Frontal cortex (tissue), 3 donors: ENCODE measurements at regions not wholly inside any gene's neighbourhood (a gene's known extent, or its start where the extent isn't known, plus 50 kb on each side); places are given as distances from the start of the nearest gene placed in this dataset.
"Not testable (repeated sequence)": the region's sequence is repeated elsewhere in the genome, so short reads cannot be mapped to it uniquely, and the experiment has no call there.

Source experiments
- DNase-seq, 2 donors: peaks; one replicate each; pipeline ENCODE4 v3.0.0; 2012; ENCODE audit warnings: low spot score in 2 of 2
- FAIRE-seq: peaks from 2 replicates; lab custom pipeline; 2012; peaks lifted over from hg19 to GRCh38; lab: Jason Lieb, UNC
- donor health status: control.
- donor health status: control.
- donor health status: control.

DNA sequence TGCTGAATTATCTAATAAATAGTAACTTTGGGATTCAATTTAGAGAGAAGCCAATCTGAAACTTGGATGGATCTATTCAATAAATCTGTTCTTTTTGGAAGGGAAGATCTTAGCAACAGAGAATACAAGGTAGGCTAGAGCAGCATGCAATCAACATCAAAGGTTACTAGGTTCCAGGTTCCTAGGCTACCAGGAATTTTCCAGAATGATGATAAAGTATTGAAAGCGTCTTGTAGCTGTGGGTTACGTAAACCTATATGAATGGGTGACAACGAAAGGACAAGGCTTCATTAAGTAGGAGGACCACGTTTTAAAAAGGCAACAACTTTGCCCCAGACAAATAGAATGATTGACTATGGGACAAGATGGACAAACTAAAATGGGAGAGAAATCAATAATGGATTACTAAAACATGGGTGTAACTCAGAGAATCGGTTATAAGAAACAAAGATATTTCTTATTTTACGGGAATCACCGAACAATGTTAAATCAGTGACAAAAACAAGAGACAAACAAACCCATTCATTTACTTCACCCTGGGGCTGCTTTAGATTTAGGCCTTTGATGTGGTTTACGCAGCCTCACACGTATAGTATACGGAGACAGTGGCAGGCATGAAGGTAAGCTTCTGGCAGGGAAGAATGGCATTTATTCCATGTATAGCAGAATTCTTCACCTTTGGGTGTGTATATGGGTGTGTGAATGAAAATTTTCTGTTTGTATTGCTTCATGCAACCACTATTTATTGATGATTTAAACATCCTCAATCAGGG lies 732.6 kb upstream of the PABPC4L start:
- no peak for FAIRE-seq
- DNase-seq = no peak

DNA sequence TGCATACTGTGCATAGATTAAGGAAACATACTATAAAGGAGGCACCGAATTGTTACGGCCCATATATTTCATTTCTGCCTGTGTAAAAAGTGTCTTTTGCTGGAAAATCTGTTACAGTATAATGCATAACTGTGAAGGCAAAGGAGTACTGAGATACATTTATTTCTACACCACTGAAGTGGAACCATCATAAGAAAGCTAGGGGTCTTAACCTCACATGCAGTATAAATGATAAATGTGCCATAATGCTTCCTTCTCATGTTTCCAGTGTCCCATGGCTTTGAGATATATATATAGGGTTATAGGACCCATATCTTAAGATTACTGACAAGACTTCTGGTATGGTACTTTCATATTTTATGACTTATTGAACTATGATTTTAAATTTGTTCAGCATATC lies 713.8 kb upstream of the PABPC4L start:
- no peak for DNase-seq
- FAIRE-seq = no peak

DNA sequence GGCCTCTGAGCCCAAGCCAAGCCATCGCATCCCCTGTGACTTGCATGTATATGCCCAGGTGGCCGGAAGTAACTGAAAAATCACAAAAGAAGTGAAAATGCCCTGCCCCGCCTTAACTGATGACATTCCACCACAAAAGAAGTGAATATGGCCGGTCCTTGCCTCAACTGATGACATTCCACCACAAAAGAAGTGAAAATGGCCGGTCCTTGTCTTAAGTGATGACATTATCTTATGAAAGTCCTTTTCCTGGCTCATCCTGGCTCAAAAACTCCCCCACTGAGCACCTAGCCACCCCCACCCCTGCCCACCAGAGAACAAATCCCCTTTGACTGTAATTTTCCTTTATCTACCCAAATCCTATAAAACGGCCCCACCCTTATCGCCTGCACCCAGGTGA lies 712.7 kb upstream of the PABPC4L start:
- FAIRE-seq, DNase-seq: not testable (repeated sequence)

DNA sequence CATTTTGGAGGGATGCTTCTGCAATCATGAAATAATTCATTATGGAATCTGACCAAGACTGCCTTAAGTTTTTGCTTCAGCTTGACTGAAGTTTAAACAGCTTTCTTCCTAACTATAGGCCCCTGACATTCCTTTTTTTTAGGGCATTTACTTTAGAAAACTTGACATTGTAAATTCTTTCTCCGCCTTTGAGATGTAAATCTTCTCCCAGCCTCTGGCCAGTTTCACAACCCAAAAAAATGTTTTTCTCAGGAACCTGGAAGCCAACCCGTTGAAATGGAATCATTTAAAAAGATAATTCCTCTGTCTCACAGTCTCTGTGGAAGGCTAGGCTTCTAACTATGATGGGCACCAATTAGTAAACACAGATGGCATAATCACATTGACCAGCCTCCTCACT lies 710.4 kb upstream of the PABPC4L start:
- no peak for FAIRE-seq
- DNase-seq = no peak

- no peak for FAIRE-seq
- DNase-seq = peak in 1 of 2 donors; percentile 2
Measured at GRCh38 chr4:134906404-134907023, 704.9 kb upstream of the PABPC4L start.

DNA sequence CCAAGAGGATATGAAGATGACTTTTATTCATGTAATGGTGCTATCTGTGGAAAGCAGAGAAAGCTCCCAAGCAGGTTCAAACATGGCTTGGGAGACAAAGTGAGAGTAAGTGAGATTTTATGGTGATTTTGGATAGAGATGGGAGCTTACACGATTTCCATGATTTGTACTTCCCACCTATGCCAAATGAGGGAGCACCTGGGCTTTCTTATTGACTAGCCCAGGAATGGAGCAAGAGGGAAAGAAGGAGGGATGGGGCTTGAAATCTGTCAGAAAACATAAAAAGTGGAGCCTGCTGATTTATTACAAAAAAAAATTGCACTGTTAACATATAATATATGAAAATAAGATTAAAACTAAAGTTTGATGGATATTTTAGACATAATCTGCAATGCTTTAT lies 703.5 kb upstream of the PABPC4L start:
- DNase-seq = no peak
- no peak for FAIRE-seq

DNA sequence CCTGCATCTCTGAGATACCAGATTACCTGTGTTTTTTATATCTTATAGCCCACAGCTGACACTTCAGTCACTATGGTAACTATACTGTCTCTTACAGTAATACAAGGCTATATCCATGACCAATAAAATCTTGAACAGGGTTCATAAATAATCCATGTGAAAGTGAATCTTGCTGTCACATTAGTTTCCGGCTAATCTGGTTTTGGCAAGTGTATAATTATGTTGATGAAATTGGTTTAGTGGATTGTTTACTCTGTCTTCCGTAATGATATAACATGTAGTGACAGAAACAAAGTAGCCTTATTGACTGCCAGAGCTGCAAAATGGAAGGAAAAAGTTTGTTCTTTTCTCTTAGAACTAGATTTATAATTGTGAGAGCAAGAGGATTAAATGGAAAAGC lies 686.6 kb upstream of the PABPC4L start:
- DNase-seq (no peak), FAIRE-seq (no peak)

DNA sequence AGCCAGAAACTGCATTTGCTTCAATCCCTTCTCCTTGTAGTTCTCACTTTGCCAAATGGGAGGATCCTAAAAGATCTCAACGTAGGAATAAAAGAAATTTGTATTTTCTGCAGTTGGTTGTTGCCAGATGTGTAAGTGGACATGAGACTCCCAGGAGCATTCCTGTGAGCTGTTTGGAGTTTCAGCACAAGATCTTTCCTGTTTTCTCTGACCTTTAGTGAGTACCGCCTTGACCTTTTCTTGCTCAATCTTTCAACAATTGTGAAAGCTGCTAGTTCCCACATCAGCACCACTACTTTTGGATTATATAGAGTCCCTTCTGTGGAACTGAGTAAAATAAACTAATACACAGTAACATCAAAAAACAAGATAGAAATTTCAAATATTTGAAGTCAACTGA lies 683.8 kb upstream of the PABPC4L start:
- DNase-seq (no peak), FAIRE-seq (no peak)

- FAIRE-seq (no peak), DNase-seq (no peak)
Measured at GRCh38 chr4:134883831-134884449, 682.4 kb upstream of the PABPC4L start.

- DNase-seq (no peak), FAIRE-seq (peak; percentile 31)
Measured at GRCh38 chr4:134879019-134879418, 677.4 kb upstream of the PABPC4L start.

DNA sequence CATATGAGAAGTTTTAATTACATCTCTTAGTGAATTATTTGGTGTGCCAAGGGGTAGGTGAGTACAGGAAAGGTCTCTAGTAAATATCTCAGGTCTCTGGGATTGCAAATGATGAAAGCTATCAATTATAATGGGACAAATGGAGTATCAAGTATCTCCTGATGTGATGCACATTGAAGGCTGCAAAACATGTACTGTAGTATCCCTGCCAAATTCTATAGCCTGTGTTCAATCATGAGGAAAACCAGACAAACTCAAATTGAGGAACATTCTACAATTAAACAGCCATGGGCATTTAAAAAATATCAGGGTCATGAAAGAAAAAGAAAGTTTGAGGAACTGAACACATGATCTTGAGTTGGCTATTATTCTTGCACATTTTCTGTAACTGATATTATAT lies 665.4 kb upstream of the PABPC4L start:
- FAIRE-seq (no peak), DNase-seq (no peak)

DNA sequence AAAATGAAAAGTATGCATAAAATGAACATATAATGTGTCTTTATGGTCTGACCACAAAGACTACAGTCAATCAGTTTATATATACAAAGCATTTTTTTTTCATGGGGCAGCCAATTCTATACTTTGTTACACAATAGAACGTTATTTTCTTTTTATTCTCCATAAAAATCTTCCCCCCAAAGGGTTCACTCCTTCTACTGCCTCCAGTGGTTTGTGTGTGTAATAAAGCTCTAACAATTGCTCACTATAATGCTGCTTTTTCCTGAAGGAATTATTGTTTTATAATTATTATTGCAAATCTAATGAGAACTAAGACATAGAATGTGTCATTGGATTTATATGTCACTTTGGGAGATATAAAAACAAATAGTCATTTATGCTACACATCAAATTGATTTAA lies 664.1 kb upstream of the PABPC4L start:
- FAIRE-seq = no peak
- no peak for DNase-seq

DNA sequence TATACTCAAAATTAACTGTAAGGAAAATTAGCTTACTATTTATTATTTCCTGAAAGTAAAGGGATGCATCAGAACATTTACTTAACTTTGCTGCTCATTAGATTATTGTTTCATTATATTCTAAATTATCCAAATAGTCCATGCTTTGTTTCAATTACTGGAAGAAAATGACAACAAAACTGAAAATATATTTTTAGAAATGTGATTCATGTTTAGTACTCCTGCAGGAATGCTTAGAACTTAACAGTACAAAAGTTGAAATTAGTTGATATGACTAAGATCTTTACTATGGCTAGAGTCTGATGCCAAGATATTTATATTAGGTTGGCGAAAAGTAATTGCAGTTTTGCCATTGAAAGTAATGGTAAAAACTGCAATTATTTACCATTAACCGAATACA lies 660.5 kb upstream of the PABPC4L start:
- no peak for FAIRE-seq
- no peak for DNase-seq

- peak; percentile 8 for FAIRE-seq
- DNase-seq = no peak
Measured at GRCh38 chr4:134848681-134849080, 647.1 kb upstream of the PABPC4L start.

DNA sequence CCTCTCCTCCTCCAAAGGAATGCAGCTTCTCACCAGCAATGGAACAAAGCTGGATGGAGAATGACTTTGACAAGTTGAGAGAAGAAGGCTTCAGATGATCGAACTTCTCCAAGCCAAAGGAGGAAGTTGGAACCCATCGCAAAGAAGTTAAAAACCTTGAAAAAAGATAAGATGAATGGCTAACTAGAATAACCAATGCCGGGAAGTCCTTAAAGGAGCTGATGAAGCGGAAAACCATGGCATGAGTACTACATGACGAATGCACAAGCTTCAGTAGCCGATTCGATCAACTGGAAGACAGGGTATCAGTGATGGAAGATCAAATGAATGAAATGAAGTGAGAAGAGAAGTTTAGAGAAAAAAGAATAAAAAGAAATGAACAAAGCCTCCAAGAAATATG lies 629.2 kb upstream of the PABPC4L start:
- not testable (repeated sequence) for DNase-seq, FAIRE-seq

DNA sequence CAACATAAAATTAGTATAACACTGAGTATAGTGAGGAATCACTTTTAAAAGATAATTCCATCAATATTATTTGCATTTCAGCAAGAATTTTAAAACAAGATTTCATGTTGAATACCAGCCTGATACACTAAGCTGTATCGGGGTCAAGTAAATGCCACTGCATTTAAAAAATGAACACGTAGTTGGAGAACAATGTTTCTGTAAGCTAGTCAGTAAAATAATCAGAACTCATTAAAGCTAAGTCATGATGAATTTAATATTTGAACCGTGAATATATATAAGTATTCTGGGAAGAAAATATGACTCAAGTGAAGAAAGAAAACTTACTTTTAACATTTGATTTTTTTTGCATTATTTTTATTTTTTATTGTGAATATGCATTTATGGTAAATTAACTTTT lies 611.0 kb upstream of the PABPC4L start:
- DNase-seq = no peak
- FAIRE-seq = no peak

GRCh38 chr4:134807231-134807745 lies 605.7 kb upstream of the PABPC4L start:
- DNase-seq (no peak), FAIRE-seq (no peak)

GRCh38 chr4:134798573-134798972 lies 597.0 kb upstream of the PABPC4L start:
- FAIRE-seq = no peak
- DNase-seq = no peak

DNA sequence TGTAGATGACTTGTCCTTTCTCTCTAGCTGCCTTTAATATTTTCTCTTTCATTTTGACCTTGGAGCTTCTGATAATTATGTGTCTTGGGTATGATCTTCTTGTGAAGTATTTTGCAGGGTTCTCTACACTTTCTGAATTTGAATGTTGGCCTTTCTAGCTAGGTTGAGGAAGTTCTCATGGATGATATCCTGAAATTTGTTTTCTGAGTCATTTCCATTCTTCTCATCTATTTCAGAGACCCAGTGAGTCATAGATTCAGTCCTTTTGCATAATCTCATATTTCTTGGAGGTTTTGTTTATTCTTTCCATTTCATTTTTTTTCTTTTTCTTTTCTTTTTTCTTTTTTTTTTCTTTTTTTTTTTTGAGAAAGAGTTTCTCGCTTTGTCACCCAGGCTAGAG lies 585.7 kb upstream of the PABPC4L start:
- FAIRE-seq = no peak

DNA sequence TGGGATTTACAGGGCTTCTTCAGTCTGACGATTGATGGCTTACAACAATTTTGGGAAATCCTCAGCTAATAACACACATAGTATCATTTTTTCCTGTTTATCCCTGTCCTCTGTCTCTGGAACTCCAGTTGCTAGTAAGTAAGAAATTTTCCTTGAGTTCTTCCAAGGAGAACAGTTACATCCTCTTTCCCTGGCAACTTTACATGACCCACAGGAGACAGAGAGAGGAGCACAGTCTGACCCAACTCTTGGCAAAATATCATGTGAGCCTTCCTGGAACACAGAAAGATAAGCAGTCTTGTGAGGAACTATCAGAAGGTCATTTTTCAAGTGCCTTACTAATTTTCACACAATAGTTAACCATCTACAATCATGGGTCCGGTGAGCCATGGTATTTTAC lies 578.7 kb upstream of the PABPC4L start:
- FAIRE-seq (no peak), DNase-seq (no peak)

More for the DNA sequence above, 585.7 kb upstream of the PABPC4L start:
- no peak for DNase-seq

DNA sequence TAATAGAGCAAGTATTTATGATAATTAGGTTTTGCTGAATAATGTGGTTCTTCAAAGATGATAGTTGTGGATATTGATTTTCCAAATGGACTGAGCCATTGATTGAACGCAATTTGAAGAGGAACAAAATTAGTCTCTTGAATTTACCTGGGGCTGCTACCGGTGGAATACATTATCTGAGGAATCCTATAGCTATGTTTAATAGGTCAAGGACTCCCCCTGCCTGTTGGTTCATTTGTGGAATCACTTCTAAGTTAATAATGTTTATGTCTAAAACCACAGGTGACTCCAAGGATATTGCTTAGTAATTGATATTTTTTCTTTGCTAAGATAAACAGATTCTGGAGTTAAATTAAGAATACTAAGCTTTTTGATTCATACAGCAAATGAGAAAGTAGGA lies 576.0 kb upstream of the PABPC4L start:
- DNase-seq = no peak
- FAIRE-seq = no peak
